ENCODE measurements at regions not wholly inside any gene's neighbourhood (a gene's known extent, or its start where the extent isn't known, plus 50 kb on each side); places are given as distances from the start of the nearest gene placed in this dataset.
A peak's percentile ranks its signal among the peaks of the same experiment; 100 is the strongest.

- H3K4me1 ChIP-seq: no peaks in the 10 kb centered on the region
- no peaks in the 10 kb centered on the region for H3K36me3 ChIP-seq (replicated peaks in 1 of 2; ENCODE audit: insufficient read depth in 1 of 2, low read depth in 2 of 2)
- peaks cover 0 to 13% of the 10 kb centered on the region in 2 donors for H3K27me3 ChIP-seq
- WGBS, 2 donors: 90 to 91% methylated on average over 3 of the region's 3 CpGs
- no peak overlapping the region for H3K27ac ChIP-seq
- no peaks in the 10 kb centered on the region for H3K9me3 ChIP-seq
- intact Hi-C loops (cut with DNase I): no loop called here
- DNase-seq: no peak
- ATAC-seq: no peak
- H3K4me3 ChIP-seq: no peak overlapping the region
- no peak for TF ChIP-seq POLR2A (IDR thresholded peaks at IDR 0.05)
- TF ChIP-seq CTCF (IDR thresholded peaks at IDR 0.05): no peak
Measured at GRCh38 chr6:27095914-27096313, 151.6 kb upstream of the PRSS16 start.

GRCh38 chr6:27096834-27097511 lies 150.5 kb upstream of the PRSS16 start:
- Histone ChIP-seq H3K36me3 (replicated peaks in 1 of 2; ENCODE audit: insufficient read depth in 1 of 2, low read depth in 2 of 2) (no peaks in the 10 kb centered on the region), H3K9me3 (no peaks in the 10 kb centered on the region), H3K27ac (no peak overlapping the region), H3K4me3 (peak overlapping the region; percentile 14 to 19), H3K27me3 (peaks cover 0 to 6% of the 10 kb centered on the region in 2 donors), H3K4me1 (no peaks in the 10 kb centered on the region)
- TF ChIP-seq CTCF (IDR thresholded peaks at IDR 0.05): no peak
- no peak for TF ChIP-seq POLR2A (IDR thresholded peaks at IDR 0.05)
- intact Hi-C loops (cut with DNase I): no loop called here
- peak; percentile 53 to 68 (median 55) for DNase-seq
- 1 to 3% methylated on average over 29 to 45 of the region's 45 CpGs for WGBS, 2 donors
- ATAC-seq: peak; percentile 81

GRCh38 chr6:27098956-27099355 lies 148.5 kb upstream of the PRSS16 start:
- no peak for DNase-seq
- no peak for ATAC-seq
- Histone ChIP-seq H3K27me3 (no peaks in the 10 kb centered on the region), H3K27ac (no peak overlapping the region), H3K9me3 (no peaks in the 10 kb centered on the region), H3K4me3 (no peak overlapping the region), H3K4me1 (no peaks in the 10 kb centered on the region), H3K36me3 (replicated peaks in 1 of 2; ENCODE audit: insufficient read depth in 1 of 2, low read depth in 2 of 2) (no peaks in the 10 kb centered on the region)
- intact Hi-C loops (cut with DNase I): no loop called here
- TF ChIP-seq CTCF (IDR thresholded peaks at IDR 0.05) (no peak), POLR2A (IDR thresholded peaks at IDR 0.05) (no peak)
- 93 to 94% methylated on average over 19 of the region's 19 CpGs for WGBS, 2 donors

GRCh38 chr6:27100921-27101320 lies 146.6 kb upstream of the PRSS16 start:
- Histone ChIP-seq H3K27me3 (no peaks in the 10 kb centered on the region), H3K4me1 (no peaks in the 10 kb centered on the region), H3K36me3 (replicated peaks in 1 of 2; ENCODE audit: insufficient read depth in 1 of 2, low read depth in 2 of 2) (no peaks in the 10 kb centered on the region), H3K4me3 (no peak overlapping the region), H3K27ac (no peak overlapping the region), H3K9me3 (no peaks in the 10 kb centered on the region)
- no peak for DNase-seq
- intact Hi-C loops (cut with DNase I): no loop called here
- TF ChIP-seq POLR2A (IDR thresholded peaks at IDR 0.05) (no peak), CTCF (IDR thresholded peaks at IDR 0.05) (no peak)
- 47 to 64% methylated on average over 1 to 3 of the region's 3 CpGs for WGBS, 2 donors
- no peak for ATAC-seq

- no peak for TF ChIP-seq CTCF (IDR thresholded peaks at IDR 0.05)
- TF ChIP-seq POLR2A (IDR thresholded peaks at IDR 0.05): no peak
- intact Hi-C loops (cut with DNase I): no loop called here
- H3K36me3 ChIP-seq (replicated peaks in 1 of 2; ENCODE audit: insufficient read depth in 1 of 2, low read depth in 2 of 2): no peaks in the 10 kb centered on the region
Measured at GRCh38 chr6:27101824-27102223, 145.7 kb upstream of the PRSS16 start.

More at GRCh38 chr6:27101824-27102223, 145.7 kb upstream of the PRSS16 start:
- DNase-seq (no peak), ATAC-seq (no peak)
- H3K27me3 ChIP-seq: no peaks in the 10 kb centered on the region
- H3K4me1 ChIP-seq: no peaks in the 10 kb centered on the region
- no peak overlapping the region for H3K4me3 ChIP-seq
- no peak overlapping the region for H3K27ac ChIP-seq
- WGBS, 2 donors: 58 to 64% methylated on average over 3 of the region's 3 CpGs
- no peaks in the 10 kb centered on the region for H3K9me3 ChIP-seq

All from body of pancreas (tissue), 4 donors.